ENCODE measurements at regions not wholly inside any gene's neighbourhood (a gene's known extent, or its start where the extent isn't known, plus 50 kb on each side); places are given as distances from the start of the nearest gene placed in this dataset.

- no peak for DNase-seq (ENCODE audit: low read depth)
- TF ChIP-seq CTCF (IDR thresholded peaks at IDR 0.05; ENCODE audit: low read depth, low read length) (no peak), MYC (IDR thresholded peaks at IDR 0.05; ENCODE audit: low read depth, low read length) (no peak), POLR2A (IDR thresholded peaks at IDR 0.05; ENCODE audit: extremely low read depth, insufficient read length) (no peak)
- TF ChIP-seq, protein P1, sequence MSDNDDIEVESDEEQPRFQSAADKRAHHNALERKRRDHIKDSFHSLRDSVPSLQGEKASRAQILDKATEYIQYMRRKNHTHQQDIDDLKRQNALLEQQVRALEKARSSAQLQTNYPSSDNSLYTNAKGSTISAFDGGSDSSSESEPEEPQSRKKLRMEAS (IDR thresholded peaks at IDR 0.05; ENCODE audit: low read depth, low read length) = no peak
- H3K4me3 ChIP-seq (ENCODE audit: low read depth, low read length) = no peak overlapping the region
Measured at GRCh38 chr2:123209202-123209601, 815.9 kb upstream of the CNTNAP5 start.

DNA sequence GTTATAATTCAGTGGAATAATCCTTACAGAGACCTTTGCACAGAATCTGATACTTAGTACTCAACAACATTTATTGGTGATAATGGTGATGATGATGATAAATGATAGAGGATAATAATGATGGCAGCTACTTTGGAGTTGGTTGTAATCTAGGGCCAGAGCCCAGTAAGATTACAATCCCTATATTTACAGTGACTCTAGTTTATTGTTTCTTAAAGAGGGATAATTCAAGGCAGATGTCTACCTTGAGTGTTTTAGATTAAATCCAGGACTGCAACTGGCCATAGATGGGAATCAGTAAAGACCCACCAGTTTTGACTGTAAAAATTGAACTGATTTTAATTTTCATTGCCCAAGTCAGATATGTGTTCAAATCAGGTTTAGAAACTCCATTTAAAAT is 813.9 kb upstream of the CNTNAP5 start:
- no peak overlapping the region for H3K4me3 ChIP-seq (ENCODE audit: low read depth, low read length)
- TF ChIP-seq MYC (IDR thresholded peaks at IDR 0.05; ENCODE audit: low read depth, low read length) = no peak
- TF ChIP-seq, protein P1 (IDR thresholded peaks at IDR 0.05; ENCODE audit: low read depth, low read length) = no peak
- no peak for TF ChIP-seq POLR2A (IDR thresholded peaks at IDR 0.05; ENCODE audit: extremely low read depth, insufficient read length)
- no peak for TF ChIP-seq CTCF (IDR thresholded peaks at IDR 0.05; ENCODE audit: low read depth, low read length)
- DNase-seq (ENCODE audit: low read depth) = no peak

DNA sequence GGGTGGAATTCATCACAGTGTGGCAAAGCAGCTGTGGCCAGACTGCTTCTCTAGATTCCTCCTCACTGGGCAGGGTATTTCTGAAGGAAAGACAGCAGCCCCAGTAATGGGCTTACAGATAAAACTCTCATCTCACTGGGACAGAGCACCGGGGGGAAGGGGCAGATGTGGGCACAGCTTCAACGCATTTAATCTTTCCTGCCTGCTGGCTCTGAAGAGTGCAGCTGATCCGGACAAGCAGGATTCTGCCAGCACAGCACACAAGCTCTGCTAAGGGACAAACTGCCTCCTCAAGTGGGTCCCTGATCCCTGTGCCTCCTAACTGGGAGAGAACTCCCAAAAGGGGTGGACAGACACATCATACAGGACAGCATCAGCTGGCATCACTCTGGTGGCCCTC is 779.9 kb upstream of the CNTNAP5 start:
- TF ChIP-seq, protein P1 (IDR thresholded peaks at IDR 0.05; ENCODE audit: low read depth, low read length) = no peak
- TF ChIP-seq MYC (IDR thresholded peaks at IDR 0.05; ENCODE audit: low read depth, low read length) (no peak), POLR2A (IDR thresholded peaks at IDR 0.05; ENCODE audit: extremely low read depth, insufficient read length) (no peak), CTCF (IDR thresholded peaks at IDR 0.05; ENCODE audit: low read depth, low read length) (no peak)
- no peak overlapping the region for H3K4me3 ChIP-seq (ENCODE audit: low read depth, low read length)
- DNase-seq (ENCODE audit: low read depth) = no peak

DNA sequence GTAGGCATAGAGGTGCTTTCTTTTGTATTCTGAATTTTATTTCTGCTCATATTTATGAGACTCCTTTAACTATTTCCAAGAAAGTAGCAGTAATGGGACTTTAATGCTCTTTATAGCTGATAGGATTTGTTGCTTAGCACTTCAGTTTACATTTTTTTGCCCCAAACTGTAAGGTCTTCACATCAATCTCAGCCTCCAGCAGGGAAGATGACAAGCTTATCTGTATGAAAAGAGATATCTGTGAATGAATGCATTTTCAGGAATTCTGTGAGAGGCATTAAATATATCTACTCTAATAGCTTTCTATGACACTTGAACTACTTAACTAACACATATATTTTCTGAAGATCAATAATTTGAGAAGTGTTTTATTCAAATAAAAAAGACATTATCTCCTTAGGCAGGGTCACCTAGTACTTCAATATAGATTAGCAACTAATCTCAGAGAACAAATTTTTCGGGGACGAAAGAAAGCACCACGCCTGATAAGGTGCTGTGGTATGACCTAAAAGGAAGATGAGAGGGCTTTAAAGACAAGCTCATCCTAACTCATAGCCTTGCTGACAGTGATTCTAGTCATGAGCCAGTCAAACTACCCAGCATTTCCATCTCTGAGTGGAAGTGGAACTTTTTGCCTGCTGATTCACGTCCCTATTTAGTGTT is 766.1 kb upstream of the CNTNAP5 start:
- no peak for DNase-seq (ENCODE audit: low read depth)
- H3K4me3 ChIP-seq (ENCODE audit: low read depth, low read length) = no peak overlapping the region
- TF ChIP-seq CTCF (IDR thresholded peaks at IDR 0.05; ENCODE audit: low read depth, low read length) (no peak), POLR2A (IDR thresholded peaks at IDR 0.05; ENCODE audit: extremely low read depth, insufficient read length) (no peak), MYC (IDR thresholded peaks at IDR 0.05; ENCODE audit: low read depth, low read length) (no peak)
- TF ChIP-seq, protein P1 (IDR thresholded peaks at IDR 0.05; ENCODE audit: low read depth, low read length) = no peak

DNA sequence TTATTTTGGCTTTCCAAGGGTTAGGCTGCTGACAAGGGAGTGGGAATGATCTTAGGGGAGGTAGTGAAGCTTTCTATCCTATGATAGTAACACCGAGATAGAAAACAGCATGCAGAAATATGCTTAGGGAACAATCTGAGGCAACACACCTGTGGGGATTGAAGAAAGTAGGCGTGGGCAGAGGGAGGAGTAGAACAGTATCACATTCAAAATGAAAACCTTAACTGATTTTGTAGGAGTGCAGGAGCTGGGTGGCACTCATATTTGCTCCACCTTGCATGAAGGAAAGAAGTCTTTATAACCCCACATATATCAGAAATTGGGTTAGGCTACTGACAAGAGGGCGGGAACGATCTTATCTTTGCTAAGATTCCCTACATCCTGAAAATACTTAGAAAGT is 762.2 kb upstream of the CNTNAP5 start:
- no peak overlapping the region for H3K4me3 ChIP-seq (ENCODE audit: low read depth, low read length)
- TF ChIP-seq POLR2A (IDR thresholded peaks at IDR 0.05; ENCODE audit: extremely low read depth, insufficient read length) (no peak), CTCF (IDR thresholded peaks at IDR 0.05; ENCODE audit: low read depth, low read length) (no peak), MYC (IDR thresholded peaks at IDR 0.05; ENCODE audit: low read depth, low read length) (no peak)
- TF ChIP-seq, protein P1 (IDR thresholded peaks at IDR 0.05; ENCODE audit: low read depth, low read length) = no peak
- DNase-seq (ENCODE audit: low read depth) = no peak
